HG02870 (cell line): ENCODE measurements at regions not wholly inside any gene's neighbourhood (a gene's known extent, or its start where the extent isn't known, plus 50 kb on each side); places are given as distances from the start of the nearest gene placed in this dataset.
"Not testable (repeated sequence)": the region's sequence is repeated elsewhere in the genome, so short reads cannot be mapped to it uniquely, and the experiment has no call there.

Experiments used
- ATAC-seq: cut with Tn5 transposase; IDR thresholded peaks from one replicate; pipeline ENCODE4 v1.9.1; 2021; ENCODE audit warnings: mild to moderate bottlenecking, moderate library complexity; ENCODE audit not compliant: unreplicated experiment

DNA sequence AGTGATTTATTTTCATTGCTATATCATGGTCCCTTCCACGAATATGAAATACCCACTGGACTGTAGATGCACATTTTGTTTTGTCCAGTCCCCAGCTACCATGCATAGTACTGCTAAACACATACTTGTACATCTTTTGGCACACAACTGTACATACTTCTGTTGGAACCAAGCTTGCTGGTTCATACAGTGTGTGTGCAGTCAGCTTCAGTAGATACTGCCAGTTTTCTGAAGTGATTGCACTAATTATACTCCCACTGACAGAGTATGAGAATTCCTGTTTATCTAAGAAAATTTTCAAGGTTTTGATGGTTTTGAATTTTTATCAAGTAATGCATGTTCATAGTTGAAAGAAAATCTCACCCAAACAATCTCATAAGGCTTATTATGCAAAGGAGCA lies 100.7 kb upstream of the LMCD1 start:
- no peak for ATAC-seq

GRCh38 chr3:8403996-8404395 lies 97.6 kb upstream of the LMCD1 start:
- no peak for ATAC-seq

DNA sequence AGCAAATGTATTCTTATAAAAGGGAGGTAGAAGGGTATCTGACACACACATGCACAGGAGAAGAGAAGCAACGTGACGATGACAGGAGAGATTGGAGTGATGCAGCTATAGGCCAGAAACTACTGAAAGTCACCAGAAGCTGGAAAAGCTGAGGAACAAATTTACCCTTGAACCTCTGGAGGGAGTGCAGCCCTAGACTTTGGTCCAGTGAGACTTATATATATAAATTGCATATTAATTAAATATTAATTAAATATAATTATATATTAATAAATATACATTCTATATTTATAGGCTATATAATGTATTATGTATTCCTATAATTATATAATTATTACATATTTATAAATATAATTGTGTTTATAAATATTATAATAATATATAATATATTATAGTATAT lies 96.5 kb upstream of the LMCD1 start:
- no peak for ATAC-seq

GRCh38 chr3:8406479-8406878 lies 95.1 kb upstream of the LMCD1 start:
- no peak for ATAC-seq

DNA sequence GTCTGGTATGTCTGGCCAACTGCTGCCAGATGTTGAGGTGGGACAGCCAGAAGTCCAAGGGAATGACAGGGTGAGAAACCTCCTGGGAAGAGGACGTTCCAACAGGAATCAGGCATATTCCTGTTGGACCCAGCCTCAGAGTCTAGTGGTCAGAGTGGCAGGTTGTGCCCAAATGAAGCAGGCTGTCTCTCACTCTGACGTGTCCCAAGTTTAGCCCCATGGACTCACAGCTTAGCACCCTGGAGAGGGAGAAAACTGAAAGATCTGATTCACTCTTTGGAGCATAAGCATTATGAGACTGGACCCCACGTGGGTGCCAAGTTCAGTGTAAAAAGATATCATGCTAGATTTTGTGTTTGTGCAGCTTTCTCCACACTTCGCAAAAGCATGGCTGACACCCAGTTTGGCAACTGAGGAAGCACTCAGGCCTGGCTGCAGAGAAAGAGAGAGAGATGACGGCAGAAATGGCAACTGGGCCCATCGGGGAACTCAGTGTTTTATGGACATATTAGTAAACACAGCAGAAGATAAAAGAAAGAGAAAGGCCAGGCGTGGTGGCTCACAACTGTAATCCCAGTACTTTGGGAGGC lies 88.2 kb upstream of the LMCD1 start:
- ATAC-seq, result no peak

GRCh38 chr3:8416965-8417364 lies 84.7 kb upstream of the LMCD1 start:
- ATAC-seq, result peak; percentile 70

GRCh38 chr3:8420612-8421011 lies 81.0 kb upstream of the LMCD1 start:
- ATAC-seq, result no peak

DNA sequence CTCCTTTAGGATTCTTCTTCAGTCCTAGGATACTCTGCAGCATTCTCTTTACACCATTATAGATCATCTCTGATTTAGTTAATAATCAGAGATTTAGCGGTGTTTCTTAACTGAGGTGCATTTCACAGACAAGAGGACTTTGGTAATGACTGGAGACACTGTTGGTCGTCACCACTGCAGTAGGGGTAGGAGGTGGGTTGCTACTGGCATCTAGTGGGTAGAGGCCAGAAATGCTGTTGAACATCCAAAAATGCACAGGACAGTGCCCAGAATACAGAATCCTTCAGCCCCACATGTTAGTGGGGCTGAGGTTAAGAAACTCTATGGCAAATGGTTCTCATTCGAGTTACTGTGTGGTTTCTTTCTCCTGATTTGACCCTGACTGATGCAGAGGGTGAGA lies 80.4 kb upstream of the LMCD1 start:
- no peak for ATAC-seq

DNA sequence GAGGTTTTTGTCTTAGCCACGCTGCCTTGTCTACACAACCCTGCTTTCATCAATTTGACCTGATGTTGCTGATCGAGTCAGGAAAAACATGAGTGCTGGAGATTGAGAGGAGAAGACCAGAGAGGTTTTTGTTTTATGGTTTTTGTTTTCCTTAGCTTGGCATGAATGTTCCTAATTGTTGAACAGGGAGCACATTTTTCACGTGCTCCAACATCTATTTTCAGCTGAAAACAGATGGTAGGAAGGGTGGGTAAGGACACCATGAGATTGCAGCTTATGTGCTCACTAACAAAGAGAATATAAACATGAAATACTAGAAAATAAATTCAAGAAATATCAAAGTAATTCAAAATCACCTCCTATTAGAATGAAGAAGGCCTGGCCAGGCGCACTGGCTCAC lies 79.9 kb upstream of the LMCD1 start:
- no peak for ATAC-seq

GRCh38 chr3:8423307-8423706 lies 78.3 kb upstream of the LMCD1 start:
- ATAC-seq, result no peak

DNA sequence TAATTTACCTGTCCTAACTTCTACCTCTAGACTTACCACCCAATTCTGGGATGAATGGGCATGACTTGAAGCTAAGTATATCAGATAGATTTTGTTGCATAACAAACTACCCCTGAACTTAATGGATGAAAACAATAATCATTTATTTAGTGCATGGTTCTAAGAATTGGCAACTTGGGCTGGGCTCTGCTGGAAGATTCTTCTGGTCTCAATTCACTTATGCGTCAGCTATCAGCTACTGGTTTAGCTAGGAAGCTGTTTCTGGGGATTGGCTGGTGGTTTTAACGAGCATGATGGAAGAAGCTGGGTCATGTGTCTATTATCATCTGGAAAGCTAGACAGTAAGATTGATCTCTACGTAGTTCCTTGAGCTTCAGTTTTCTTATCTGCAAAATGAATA lies 77.3 kb upstream of the LMCD1 start:
- ATAC-seq, result no peak

- ATAC-seq, result no peak
These were observed 64.8 kb upstream of the LMCD1 start for GRCh38 chr3:8436661-8437287.

GRCh38 chr3:8438507-8439079 lies 63.0 kb upstream of the LMCD1 start:
- ATAC-seq, result no peak

DNA sequence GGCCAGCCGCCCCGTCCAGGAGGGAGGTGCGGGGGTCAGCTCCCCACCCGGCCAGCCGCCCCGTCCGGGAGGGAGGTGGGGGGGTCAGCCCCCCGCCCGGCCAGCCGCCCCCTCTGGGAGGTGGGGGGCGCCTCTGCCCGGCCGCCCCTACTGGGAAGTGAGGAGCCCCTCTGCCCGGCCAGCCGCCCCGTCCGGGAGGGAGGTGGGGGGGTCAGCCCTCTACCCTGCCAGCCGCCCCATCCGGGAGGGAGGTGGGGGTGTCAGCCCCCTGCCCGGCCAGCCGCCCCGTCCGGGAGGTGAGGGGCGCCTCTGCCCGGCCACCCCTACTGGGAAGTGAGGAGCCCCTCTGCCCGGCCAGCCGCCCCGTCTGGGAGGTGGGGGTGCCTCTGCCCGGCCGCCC lies 61.5 kb upstream of the LMCD1 start:
- ATAC-seq, result not testable (repeated sequence)

DNA sequence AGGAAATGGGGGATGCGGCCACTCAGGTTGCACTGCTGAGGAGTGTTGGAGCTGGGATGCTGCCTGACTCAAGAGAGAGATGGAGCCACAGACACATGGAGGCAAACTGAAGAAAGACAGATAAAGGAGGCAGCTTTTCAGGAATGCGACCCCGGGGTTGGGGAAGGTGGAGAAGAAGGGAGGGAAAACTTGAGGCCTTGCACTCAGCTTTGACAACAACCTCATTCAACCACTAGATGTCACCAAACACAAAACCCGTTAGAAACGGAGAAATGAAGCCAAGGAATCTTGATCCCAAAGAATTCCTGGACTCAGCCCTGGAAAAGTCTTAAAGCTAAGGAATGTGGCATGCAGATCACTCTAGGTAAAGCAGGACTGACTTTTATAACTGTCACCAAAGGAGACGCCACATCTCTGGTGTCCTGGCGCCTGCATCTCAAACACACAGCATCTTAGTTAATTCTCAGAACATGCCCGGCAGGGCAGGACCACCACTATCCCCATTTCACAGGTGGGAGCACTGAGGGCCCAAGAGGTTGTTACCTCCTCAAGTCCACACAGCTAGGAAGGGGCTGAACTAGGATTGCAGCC lies 59.6 kb upstream of the LMCD1 start:
- ATAC-seq, result no peak

DNA sequence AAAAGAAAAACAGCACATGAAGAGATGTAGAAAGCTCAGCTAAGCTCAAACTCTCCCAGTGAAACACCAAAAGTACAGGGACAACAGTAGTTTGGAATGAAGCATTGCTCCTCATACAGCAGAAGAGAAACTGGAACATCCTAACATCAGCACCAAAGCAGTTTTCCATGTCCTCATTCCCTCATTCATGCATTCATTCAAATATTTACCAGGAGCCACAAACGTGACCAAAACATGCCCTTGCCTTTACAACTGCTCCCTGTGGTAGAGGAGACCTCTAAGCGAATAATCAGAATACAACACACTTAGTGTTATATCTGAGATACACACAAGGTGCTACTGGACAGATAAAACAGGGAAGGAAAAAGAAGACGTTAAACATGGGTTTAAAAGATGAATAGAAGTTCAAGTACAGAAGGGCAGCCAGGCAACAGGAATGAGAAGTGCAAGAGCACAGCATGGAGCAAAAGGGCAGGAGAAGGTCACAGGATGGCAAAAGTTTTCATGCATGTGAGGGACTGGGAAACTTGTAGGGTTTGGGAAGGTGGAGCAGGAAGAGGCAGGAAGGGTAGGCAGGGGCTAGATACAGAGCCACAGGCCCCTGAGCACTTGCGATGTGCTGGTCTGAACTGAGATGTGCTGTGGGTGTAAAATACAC lies 58.5 kb upstream of the LMCD1 start:
- no peak for ATAC-seq

GRCh38 chr3:8443829-8444791 lies 57.5 kb upstream of the LMCD1 start:
- ATAC-seq, result peak; percentile 55

DNA sequence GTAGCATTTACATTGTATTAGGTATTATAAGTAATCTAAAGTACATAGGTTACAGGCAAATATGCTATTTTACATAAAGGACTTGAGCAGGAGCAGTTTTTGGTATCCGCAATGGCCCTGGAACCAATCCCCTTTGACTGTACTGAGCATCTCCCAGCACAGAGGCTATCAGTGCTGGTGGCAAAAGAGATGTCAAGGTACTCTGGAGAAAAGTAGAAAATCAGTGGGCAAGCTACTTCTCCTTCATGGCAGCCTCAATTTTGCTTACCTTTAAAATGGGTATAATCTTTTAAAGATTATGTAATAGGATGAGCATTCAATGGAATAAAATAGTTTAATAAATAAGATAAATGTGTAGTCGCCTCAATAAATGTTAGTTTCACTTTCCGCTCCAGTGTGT lies 56.7 kb upstream of the LMCD1 start:
- no peak for ATAC-seq

GRCh38 chr3:8445861-8446260 lies 55.8 kb upstream of the LMCD1 start:
- no peak for ATAC-seq

DNA sequence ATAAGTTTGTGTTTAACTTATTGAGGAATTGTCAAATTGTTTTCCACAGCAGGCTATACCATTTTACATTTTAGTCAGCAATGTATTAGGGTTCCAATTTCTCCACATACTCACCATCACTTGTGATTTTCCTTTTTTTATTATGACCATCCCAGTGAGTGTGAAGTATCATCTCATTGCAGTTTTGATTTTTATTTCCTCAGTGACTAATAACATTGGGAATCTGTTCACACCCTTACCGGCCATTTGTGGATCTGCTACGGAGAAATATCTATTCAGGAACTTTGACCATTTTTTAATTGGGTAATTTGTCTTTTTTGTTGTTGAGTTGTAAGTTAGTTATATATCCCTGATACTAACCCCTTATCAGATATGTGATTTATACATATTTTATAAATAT lies 54.8 kb upstream of the LMCD1 start:
- no peak for ATAC-seq

DNA sequence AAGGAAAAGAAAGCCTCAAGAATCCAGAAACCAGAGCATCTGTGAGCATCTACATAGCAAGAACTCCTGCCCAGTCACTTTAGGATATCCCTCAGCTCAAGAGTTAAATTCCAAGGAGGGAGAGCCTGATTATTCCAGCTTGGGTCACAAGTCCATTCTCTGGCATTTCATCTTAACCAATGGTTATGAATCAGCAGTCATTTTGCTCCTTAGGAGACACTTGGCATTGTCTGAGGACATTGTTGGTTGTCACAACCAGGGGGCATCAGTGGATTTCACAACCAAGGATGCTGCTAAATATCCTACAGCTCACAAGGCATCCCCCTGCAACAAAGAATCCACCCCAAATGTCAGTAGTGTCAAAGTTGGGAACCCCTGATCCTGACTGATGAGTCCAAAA lies 51.0 kb upstream of the LMCD1 start:
- no peak for ATAC-seq
